ENCODE measurements at regions not wholly inside any gene's neighbourhood (a gene's known extent, or its start where the extent isn't known, plus 50 kb on each side); places are given as distances from the start of the nearest gene placed in this dataset.

- H3K4me3 ChIP-seq (ENCODE audit: low read depth, low read length), result no peak overlapping the region
- DNase-seq (ENCODE audit: low read depth), result no peak
- no peak for TF ChIP-seq CTCF (IDR thresholded peaks at IDR 0.05; ENCODE audit: low read depth, low read length, missing control alignments)
Measured at GRCh38 chr18:34609986-34610648, 100.0 kb upstream of the DTNA start.

GRCh38 chr18:34611904-34612303 is 98.2 kb upstream of the DTNA start:
- TF ChIP-seq CTCF (IDR thresholded peaks at IDR 0.05; ENCODE audit: low read depth, low read length, missing control alignments), result no peak
- no peak for DNase-seq (ENCODE audit: low read depth)

GRCh38 chr18:34620258-34620861 is 89.7 kb upstream of the DTNA start:
- no peak overlapping the region for H3K4me3 ChIP-seq (ENCODE audit: low read depth, low read length)
- TF ChIP-seq CTCF (IDR thresholded peaks at IDR 0.05; ENCODE audit: low read depth, low read length, missing control alignments), result no peak
- no peak for DNase-seq (ENCODE audit: low read depth)

More at GRCh38 chr18:34611904-34612303, 98.2 kb upstream of the DTNA start:
- no peak overlapping the region for H3K4me3 ChIP-seq (ENCODE audit: low read depth, low read length)

GRCh38 chr18:34623557-34623956 is 86.5 kb upstream of the DTNA start:
- no peak for DNase-seq (ENCODE audit: low read depth)
- TF ChIP-seq CTCF (IDR thresholded peaks at IDR 0.05; ENCODE audit: low read depth, low read length, missing control alignments), result no peak
- no peak overlapping the region for H3K4me3 ChIP-seq (ENCODE audit: low read depth, low read length)

GRCh38 chr18:34624551-34624950 is 85.5 kb upstream of the DTNA start:
- DNase-seq (ENCODE audit: low read depth), result no peak

GRCh38 chr18:34626404-34627136 is 83.5 kb upstream of the DTNA start:
- no peak overlapping the region for H3K4me3 ChIP-seq (ENCODE audit: low read depth, low read length)
- no peak for DNase-seq (ENCODE audit: low read depth)
- TF ChIP-seq CTCF (IDR thresholded peaks at IDR 0.05; ENCODE audit: low read depth, low read length, missing control alignments), result no peak

More at GRCh38 chr18:34624551-34624950, 85.5 kb upstream of the DTNA start:
- no peak for TF ChIP-seq CTCF (IDR thresholded peaks at IDR 0.05; ENCODE audit: low read depth, low read length, missing control alignments)
- H3K4me3 ChIP-seq (ENCODE audit: low read depth, low read length), result no peak overlapping the region
